ENCODE measurements at regions not wholly inside any gene's neighbourhood (a gene's known extent, or its start where the extent isn't known, plus 50 kb on each side); places are given as distances from the start of the nearest gene placed in this dataset.

- intact Hi-C loops (cut with DNase I): no loop called here
These were observed 82.4 kb downstream of the KCTD12 start for GRCh38 chr13:76803831-76804230.

GRCh38 chr13:76800943-76801342, 85.3 kb downstream of the KCTD12 start:
- intact Hi-C loops (cut with DNase I): no loop called here
- Histone ChIP-seq H3K4me3 (no peak overlapping the region), H3K4me1 (no peaks in the 10 kb centered on the region), H3K36me3 (no peaks in the 10 kb centered on the region), H3K9me3 (no peaks in the 10 kb centered on the region), H3K27ac (no peak overlapping the region), H3K27me3 (no peaks in the 10 kb centered on the region)
- no peak for DNase-seq (ENCODE audit: low spot score in 2 of 2)
- no peak for TF ChIP-seq CTCF (IDR thresholded peaks at IDR 0.05)

More at GRCh38 chr13:76803831-76804230, 82.4 kb downstream of the KCTD12 start:
- Histone ChIP-seq H3K4me3 (no peak overlapping the region), H3K27me3 (no peaks in the 10 kb centered on the region), H3K4me1 (no peaks in the 10 kb centered on the region), H3K27ac (no peak overlapping the region), H3K9me3 (no peaks in the 10 kb centered on the region), H3K36me3 (no peaks in the 10 kb centered on the region)
- DNase-seq (ENCODE audit: low spot score in 2 of 2): no peak
- TF ChIP-seq CTCF (IDR thresholded peaks at IDR 0.05): no peak

- Histone ChIP-seq H3K4me3 (no peak overlapping the region), H3K4me1 (no peaks in the 10 kb centered on the region), H3K9me3 (no peaks in the 10 kb centered on the region), H3K36me3 (no peaks in the 10 kb centered on the region), H3K27ac (no peak overlapping the region), H3K27me3 (no peaks in the 10 kb centered on the region)
- DNase-seq (ENCODE audit: low spot score in 2 of 2): no peak
- TF ChIP-seq CTCF (IDR thresholded peaks at IDR 0.05): no peak
- intact Hi-C loops (cut with DNase I): no loop called here
These were observed 86.5 kb downstream of the KCTD12 start for GRCh38 chr13:76799696-76800095.

GRCh38 chr13:76798037-76798436, 88.2 kb downstream of the KCTD12 start:
- no peaks in the 10 kb centered on the region for H3K27me3 ChIP-seq
- no peaks in the 10 kb centered on the region for H3K9me3 ChIP-seq
- no peaks in the 10 kb centered on the region for H3K36me3 ChIP-seq
- DNase-seq (ENCODE audit: low spot score in 2 of 2): no peak
- no peaks in the 10 kb centered on the region for H3K4me1 ChIP-seq
- intact Hi-C loops (cut with DNase I): no loop called here
- no peak overlapping the region for H3K4me3 ChIP-seq
- no peak overlapping the region for H3K27ac ChIP-seq
- no peak for TF ChIP-seq CTCF (IDR thresholded peaks at IDR 0.05)

GRCh38 chr13:76797361-76797760, 88.8 kb downstream of the KCTD12 start:
- intact Hi-C loops (cut with DNase I): no loop called here
- H3K27ac ChIP-seq: no peak overlapping the region
- no peaks in the 10 kb centered on the region for H3K4me1 ChIP-seq
- no peak for DNase-seq (ENCODE audit: low spot score in 2 of 2)
- H3K27me3 ChIP-seq: no peaks in the 10 kb centered on the region
- no peaks in the 10 kb centered on the region for H3K9me3 ChIP-seq
- TF ChIP-seq CTCF (IDR thresholded peaks at IDR 0.05): no peak
- no peaks in the 10 kb centered on the region for H3K36me3 ChIP-seq
- no peak overlapping the region for H3K4me3 ChIP-seq

GRCh38 chr13:76796851-76797250, 89.4 kb downstream of the KCTD12 start:
- no peak overlapping the region for H3K27ac ChIP-seq
- no peaks in the 10 kb centered on the region for H3K27me3 ChIP-seq
- no peak for TF ChIP-seq CTCF (IDR thresholded peaks at IDR 0.05)
- no peaks in the 10 kb centered on the region for H3K36me3 ChIP-seq
- H3K4me3 ChIP-seq: no peak overlapping the region
- no peaks in the 10 kb centered on the region for H3K9me3 ChIP-seq
- no peaks in the 10 kb centered on the region for H3K4me1 ChIP-seq
- intact Hi-C loops (cut with DNase I): no loop called here
- no peak for DNase-seq (ENCODE audit: low spot score in 2 of 2)

All from ascending aorta (tissue), 2 donors.